ENCODE measurements at regions not wholly inside any gene's neighbourhood (a gene's known extent, or its start where the extent isn't known, plus 50 kb on each side); places are given as distances from the start of the nearest gene placed in this dataset.

- TF ChIP-seq NR3C1 (CRISPR knock-in tag; IDR thresholded peaks at IDR 0.05) (no peak), EZH2 (IDR thresholded peaks at IDR 0.05; ENCODE audit: borderline replicate concordance, low read depth, low read length) (no peak), POLR2A (conservative IDR thresholded peaks at IDR 0.05) (no peak), ZSCAN29 (IDR thresholded peaks at IDR 0.05) (no peak), CREB1 (IDR thresholded peaks at IDR 0.05) (no peak), CREB1 (CRISPR knock-in tag; IDR thresholded peaks at IDR 0.05) (no peak), BRF1 (IDR thresholded peaks at IDR 0.05; ENCODE audit: borderline replicate concordance, extremely low read depth, insufficient read length) (no peak), MYC (IDR thresholded peaks at IDR 0.05; ENCODE audit: low read depth, low read length) (no peak), MYC (CRISPR knock-in tag; IDR thresholded peaks at IDR 0.05; ENCODE audit: borderline replicate concordance, low read depth) (no peak), PHF8 (IDR thresholded peaks at IDR 0.05; ENCODE audit: borderline replicate concordance, low read length) (no peak), EHMT2 (IDR thresholded peaks at IDR 0.05) (no peak)
- TF ChIP-seq, protein P1, sequence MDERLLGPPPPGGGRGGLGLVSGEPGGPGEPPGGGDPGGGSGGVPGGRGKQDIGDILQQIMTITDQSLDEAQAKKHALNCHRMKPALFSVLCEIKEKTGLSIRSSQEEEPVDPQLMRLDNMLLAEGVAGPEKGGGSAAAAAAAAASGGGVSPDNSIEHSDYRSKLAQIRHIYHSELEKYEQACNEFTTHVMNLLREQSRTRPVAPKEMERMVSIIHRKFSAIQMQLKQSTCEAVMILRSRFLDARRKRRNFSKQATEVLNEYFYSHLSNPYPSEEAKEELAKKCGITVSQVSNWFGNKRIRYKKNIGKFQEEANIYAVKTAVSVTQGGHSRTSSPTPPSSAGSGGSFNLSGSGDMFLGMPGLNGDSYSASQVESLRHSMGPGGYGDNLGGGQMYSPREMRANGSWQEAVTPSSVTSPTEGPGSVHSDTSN (CRISPR knock-in tag; IDR thresholded peaks at IDR 0.05; ENCODE audit: low read depth): no peak
- TF ChIP-seq, protein P1 (tag; conservative IDR thresholded peaks at IDR 0.05; ENCODE audit: low read depth): no peak
- TF ChIP-seq, protein P2, sequence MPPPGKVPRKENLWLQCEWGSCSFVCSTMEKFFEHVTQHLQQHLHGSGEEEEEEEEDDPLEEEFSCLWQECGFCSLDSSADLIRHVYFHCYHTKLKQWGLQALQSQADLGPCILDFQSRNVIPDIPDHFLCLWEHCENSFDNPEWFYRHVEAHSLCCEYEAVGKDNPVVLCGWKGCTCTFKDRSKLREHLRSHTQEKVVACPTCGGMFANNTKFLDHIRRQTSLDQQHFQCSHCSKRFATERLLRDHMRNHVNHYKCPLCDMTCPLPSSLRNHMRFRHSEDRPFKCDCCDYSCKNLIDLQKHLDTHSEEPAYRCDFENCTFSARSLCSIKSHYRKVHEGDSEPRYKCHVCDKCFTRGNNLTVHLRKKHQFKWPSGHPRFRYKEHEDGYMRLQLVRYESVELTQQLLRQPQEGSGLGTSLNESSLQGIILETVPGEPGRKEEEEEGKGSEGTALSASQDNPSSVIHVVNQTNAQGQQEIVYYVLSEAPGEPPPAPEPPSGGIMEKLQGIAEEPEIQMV (tag; conservative IDR thresholded peaks at IDR 0.05; ENCODE audit: low read depth): no peak
Observed at GRCh38 chr9:126119731-126120130, 206.9 kb upstream of the MVB12B start.

Measured in K562 (cell line).